GM13976 (cell line): ENCODE measurements at regions not wholly inside any gene's neighbourhood (a gene's known extent, or its start where the extent isn't known, plus 50 kb on each side); places are given as distances from the start of the nearest gene placed in this dataset.

ENCODE experiments used
- DNase-seq: peaks from one replicate; pipeline ENCODE4 v3.0.0; 2012; ENCODE audit warnings: low spot score
- in situ Hi-C: fragments of 300-500 bp; cut with MboI; formaldehyde crosslinking; loops from one replicate; pipeline ENCODE4 v1.12.0; 2022; ENCODE audit warnings: low sequenced_read_pairs, mixed read lengths, inconsistent platforms; ENCODE audit not compliant: unreplicated experiment
- TF ChIP-seq, protein P1 (sequence below): IDR thresholded peaks from 2 replicates; pipeline ENCODE4 v1.5.1; 2012; ENCODE audit warnings: borderline replicate concordance, mild to moderate bottlenecking; ENCODE audit not compliant: insufficient read depth; ENCODE audit errors: extremely low read depth, missing control alignments, control extremely low read depth

DNA sequence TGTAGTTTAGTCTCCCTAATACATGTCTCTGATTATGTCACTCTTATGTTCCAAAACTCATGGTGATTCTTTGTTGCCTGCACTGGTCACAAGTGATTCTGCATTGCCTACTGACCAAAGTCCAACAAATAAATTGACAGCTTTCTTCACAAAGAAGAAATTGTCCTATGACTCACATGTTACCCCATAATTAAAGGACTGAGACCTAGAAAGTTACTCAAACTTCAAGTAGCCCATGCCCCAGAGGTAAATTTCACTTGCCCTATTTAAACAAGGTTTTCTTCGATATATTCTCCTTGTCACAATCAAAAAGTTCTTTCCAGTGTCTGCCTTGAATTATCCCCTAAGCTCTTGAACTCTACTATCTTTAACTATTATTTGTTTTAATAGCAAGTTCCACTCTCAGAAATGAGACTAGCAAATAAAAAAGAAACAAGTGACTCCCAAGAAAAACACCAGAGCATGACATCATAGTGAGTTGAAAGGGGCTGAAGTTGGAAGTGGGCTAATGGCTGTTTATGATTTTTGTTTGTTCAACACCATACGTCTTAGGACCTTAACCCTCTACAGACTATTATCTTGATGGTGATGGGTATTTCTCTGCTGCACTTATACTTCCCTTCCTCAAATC, 94.5 kb upstream of the BLID start:
- DNase-seq: no peak
- in situ Hi-C loops: loop anchor here (10.0 kb wide), 1 partner anchor 294 kb away; no protein-coding TSS in a partner anchor
- TF ChIP-seq, protein P1, sequence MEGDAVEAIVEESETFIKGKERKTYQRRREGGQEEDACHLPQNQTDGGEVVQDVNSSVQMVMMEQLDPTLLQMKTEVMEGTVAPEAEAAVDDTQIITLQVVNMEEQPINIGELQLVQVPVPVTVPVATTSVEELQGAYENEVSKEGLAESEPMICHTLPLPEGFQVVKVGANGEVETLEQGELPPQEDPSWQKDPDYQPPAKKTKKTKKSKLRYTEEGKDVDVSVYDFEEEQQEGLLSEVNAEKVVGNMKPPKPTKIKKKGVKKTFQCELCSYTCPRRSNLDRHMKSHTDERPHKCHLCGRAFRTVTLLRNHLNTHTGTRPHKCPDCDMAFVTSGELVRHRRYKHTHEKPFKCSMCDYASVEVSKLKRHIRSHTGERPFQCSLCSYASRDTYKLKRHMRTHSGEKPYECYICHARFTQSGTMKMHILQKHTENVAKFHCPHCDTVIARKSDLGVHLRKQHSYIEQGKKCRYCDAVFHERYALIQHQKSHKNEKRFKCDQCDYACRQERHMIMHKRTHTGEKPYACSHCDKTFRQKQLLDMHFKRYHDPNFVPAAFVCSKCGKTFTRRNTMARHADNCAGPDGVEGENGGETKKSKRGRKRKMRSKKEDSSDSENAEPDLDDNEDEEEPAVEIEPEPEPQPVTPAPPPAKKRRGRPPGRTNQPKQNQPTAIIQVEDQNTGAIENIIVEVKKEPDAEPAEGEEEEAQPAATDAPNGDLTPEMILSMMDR: no peak

- in situ Hi-C loops: loop anchor here (10.0 kb wide), 2 partner anchors 295 to 555 kb away; no protein-coding TSS in a partner anchor
- TF ChIP-seq, protein P1: no peak
- no peak for DNase-seq
These were observed 93.8 kb upstream of the BLID start for GRCh38 chr11:122209619-122210366.

DNA sequence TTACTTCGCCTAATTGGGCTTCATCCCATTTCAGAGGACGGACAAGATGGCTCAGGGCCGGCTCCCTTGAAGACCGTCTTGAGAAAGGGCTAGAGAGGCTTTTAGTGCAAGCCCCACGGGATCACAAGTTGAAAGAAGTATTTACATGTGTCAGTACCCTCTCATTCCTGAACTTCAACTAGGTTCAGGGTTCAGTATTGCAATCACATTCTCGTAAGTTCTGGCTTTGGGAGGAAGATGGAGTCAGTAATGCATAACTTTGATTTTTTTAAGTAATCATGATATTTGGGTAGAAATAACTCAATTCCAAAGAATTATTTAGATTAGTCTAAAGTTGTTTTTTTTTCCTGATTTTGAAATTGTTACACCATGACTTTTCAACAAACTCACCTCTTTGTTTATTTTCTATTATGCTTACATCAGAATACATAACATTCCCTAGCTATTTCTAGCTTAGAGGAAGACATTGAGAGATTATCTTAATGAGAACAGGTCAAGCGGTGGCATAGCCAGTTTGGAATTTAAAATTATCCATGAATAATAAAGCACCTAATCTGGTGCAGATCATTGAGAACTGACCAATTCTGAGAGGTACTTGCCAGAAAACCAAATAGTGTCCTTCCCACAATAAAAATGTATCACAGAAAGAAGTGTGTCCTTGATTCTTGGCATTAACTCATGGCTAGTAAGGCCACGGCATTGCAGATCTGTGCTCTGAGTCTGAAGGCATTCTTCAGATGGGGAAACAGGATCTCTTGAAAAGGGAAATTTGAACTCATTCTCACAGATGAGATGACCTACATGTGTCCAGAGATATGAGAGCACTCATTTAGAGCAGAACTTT, 92.1 kb upstream of the BLID start:
- DNase-seq: no peak
- in situ Hi-C loops: loop anchor here (10.0 kb wide), 1 partner anchor 553 kb away; no protein-coding TSS in a partner anchor
- TF ChIP-seq, protein P1: no peak

DNA sequence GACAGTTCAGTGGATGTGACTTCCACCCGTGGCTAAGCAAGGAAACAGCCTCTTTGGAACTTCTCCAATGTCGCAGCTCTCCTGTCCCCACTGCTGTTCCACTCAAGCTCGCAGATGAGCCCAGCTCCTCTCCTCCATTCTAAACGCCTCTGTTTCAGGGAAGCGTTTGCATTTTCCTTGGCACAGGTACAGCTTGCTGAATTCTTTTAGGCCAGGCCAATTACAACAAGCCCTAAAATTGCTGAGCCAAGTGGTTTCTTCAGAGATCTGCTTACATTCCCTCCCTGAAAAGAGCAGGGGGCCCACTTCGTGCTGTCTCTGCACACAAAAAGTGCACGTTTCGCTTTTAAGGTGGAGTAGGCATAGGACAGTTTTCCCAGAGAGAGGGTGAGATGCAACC, 91.5 kb upstream of the BLID start:
- in situ Hi-C loops: loop anchor here (10.0 kb wide), 1 partner anchor 553 kb away; no protein-coding TSS in a partner anchor
- TF ChIP-seq, protein P1: no peak
- DNase-seq: no peak

DNA sequence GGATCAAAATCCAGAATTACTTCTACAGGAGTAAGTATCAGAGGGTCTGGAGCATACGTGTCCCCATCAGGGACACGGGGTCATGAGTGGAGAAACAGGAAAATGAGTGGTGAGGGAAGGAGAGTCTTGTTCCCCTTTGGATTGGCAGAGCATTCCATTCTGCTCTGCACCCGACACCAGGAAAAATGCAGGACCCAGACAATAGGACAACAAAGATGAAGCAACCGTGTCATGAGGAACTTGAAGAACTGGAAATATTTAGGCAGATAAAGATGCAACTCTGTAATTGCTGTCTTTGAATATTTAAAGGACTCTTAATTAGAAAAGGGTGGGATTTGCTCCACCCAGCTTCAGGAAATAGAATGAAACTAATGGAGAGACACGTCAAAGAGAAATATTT, 89.0 kb upstream of the BLID start:
- in situ Hi-C loops: loop anchor here (10.0 kb wide), 1 partner anchor 550 kb away; no protein-coding TSS in a partner anchor
- DNase-seq: no peak
- TF ChIP-seq, protein P1: no peak

DNA sequence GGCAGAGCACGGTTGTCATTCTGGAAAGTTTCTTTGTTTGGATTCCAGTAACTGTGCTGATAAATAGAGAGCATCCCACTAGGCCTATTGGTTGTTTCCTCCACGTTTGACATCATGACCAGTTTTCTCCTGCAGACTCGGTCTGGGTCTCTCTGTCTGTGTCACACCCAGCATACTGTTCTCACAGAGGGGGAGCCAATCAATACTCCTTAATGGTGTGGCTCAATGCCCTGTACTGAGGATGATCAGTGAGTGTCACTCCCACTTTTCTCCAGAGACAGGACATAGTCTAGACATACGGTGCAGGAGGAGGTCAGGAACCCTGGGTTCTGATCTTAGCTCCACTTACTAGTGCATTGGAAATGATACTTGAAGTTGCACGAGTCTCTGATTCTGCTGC, 88.2 kb upstream of the BLID start:
- in situ Hi-C loops: loop anchor here (10.0 kb wide), 1 partner anchor 549 kb away; no protein-coding TSS in a partner anchor
- TF ChIP-seq, protein P1: no peak
- no peak for DNase-seq
